DMS79 treated with DMSO at 0.1 percent for 48 hours (cell line): ENCODE measurements at regions not wholly inside any gene's neighbourhood (a gene's known extent, or its start where the extent isn't known, plus 50 kb on each side); places are given as distances from the start of the nearest gene placed in this dataset.
"Not testable (repeated sequence)": the region's sequence is repeated elsewhere in the genome, so short reads cannot be mapped to it uniquely, and the experiment has no call there.

Experiments
- DNase-seq: peaks from one replicate; lab custom pipeline; 2025; lab: John Stamatoyannopoulos, UW

DNA sequence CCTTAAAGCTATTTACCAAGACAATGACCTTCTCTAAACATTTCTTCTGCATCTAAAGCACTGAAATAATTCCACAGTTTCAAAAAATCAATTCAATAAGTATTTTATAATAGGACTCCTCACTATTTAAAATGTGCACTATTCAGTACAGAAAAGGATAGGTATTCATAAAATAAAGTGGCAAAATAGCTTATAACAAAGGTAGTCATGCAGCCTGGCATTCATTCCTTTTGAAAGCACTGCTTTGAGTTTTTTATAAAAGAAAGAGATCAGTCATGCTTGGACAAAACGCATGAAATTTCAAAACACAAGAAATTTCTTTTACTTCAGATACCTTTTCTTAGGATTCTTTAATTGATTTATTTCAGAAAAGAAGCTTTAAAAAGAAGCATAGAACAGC, 689.7 kb upstream of the PHF14 start:
- no peak for DNase-seq

DNA sequence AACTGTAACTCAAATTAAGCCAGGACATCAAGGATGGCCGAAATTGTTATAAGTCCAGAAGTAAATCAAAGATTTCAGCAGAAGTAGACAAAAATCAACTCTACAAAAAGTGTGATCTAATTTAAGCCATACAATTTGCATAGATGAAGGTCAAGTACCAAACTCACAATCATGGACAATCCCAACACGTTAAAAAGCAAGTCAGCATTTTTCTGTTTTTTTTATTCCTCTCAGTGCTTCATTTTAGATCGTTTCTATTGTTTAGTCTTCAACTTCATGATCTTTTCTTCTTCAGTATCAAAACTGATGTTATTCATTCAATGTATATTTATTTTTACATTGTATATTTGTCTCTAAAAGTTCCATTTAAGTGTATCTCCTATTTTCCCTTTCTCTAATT, 674.3 kb upstream of the PHF14 start:
- DNase-seq = no peak

DNA sequence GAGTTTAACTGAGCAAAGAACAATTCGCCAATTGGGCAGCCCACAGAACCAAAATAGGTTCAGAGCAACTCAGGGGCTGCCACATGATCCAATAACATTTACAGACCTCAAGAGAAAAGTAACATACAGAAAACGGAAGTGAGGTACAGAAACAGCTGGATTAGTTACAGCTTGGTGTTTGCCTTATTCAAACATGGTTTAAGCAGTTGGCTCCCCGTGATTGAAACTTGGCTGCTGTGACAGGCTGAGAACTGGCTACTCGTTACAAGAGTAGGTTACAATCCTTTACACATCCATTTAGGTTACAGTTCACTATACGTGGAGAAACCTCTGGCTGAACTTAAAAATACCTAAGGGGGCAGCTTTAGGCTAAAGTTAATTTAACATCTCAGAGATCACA, 673.1 kb upstream of the PHF14 start:
- no peak for DNase-seq

DNA sequence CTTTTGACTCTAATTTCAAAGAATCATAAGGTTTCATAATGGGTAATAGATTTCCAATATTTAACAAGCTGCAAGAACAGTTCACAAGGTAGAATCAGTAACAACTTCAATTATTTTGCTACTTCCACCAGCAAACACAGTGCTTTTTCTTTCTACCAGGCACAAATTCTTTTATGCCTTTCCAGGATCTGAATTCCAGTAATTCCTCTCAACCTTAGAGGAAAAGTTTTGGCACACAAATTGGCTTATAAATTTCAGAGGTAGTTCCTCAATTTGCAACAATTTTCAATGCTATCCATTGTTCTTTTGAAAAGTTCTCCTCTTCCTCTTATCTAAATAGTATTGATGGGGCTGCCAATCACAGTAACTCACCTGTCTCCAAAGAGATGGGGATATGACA, 665.4 kb upstream of the PHF14 start:
- DNase-seq = no peak

DNA sequence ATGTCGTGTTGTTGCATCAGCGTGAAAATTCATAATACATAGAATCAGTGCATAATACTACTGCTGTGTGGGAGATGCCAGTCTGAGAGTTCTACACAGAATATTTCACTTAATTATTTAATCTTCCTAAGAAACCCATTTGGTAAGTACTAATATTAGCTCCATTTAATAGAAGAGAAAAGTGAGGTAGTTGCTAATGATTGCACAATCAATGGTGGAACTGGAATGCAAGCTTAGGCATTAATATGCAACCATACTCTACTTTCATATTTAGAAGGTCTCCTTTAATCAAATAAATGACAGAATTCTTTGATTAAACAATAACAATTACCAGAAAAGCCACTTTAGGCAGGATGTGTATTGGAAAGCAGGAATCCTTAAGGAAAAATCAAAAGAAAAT, 660.7 kb upstream of the PHF14 start:
- no peak for DNase-seq

DNA sequence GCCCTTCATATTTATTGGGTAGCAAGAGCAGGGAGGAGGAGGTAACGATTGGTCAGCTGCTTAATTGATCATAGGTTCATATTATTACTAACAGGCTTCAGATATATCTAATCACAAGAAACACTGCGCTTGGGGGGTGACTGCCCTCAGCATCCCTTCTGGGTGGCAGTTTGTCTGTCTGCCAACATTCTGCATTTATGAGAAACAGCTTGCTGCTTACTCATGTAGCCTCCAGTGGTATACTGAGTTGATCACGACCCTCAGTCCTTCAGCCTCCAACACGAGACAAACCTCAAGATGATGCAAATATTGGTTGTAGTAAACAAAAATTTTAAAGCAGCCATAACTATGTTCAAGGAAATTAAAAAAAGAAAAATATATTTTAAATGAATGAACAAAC, 657.8 kb upstream of the PHF14 start:
- no peak for DNase-seq

DNA sequence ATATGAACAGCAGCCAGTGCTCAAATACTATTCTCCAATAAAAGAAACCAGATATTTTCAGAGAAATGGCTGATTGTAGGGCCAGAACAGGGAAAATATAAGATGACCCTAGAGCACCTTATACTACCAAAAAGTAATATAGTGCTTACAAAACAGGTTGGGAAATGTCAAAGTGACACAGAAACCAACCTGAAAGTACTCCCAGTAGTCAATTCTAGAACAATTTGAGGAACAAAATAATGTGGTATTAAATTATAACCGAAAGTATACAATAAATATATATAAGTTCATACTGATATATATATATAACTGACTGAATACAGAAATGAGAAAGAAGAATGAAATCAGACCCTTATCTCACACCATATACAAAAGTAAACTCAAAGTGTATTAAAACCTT, 657.2 kb upstream of the PHF14 start:
- DNase-seq = no peak

DNA sequence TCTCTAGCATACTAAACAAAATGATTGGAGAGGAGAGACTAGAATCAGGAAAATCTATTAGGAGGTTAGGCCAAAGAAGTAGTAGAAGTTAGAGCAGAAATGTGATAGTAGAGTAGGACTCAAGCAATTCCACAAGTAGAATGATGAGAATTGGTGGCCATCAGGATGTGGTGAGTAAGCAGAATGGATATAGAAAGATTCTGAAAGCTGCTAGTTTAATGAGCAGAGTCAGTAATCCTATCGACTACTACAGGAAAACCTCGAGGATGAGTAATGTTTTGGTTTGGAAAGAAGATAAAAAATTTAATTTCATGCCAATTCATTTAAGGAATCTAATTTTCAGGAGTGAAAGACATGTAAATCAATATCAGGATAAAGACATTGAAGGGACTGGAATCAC, 648.3 kb upstream of the PHF14 start:
- no peak for DNase-seq

DNA sequence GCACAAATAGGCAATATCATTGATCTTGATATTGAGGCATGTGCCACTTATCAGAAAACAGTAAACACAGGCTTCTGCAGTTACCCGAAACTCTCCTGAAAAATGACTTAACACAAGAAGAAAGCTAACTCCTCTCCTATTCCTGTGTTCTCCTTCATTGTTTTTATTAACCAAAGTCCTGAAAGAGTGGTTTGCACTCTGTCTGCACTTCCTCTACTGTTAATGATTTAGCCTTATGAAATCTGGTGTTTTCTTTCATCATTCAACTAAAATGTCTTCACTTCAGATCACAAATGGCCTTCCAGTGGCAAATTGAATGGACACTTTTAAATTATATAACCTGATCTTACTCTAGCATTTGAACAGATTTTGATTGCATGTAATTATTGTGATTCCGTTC, 630.6 kb upstream of the PHF14 start:
- no peak for DNase-seq

DNA sequence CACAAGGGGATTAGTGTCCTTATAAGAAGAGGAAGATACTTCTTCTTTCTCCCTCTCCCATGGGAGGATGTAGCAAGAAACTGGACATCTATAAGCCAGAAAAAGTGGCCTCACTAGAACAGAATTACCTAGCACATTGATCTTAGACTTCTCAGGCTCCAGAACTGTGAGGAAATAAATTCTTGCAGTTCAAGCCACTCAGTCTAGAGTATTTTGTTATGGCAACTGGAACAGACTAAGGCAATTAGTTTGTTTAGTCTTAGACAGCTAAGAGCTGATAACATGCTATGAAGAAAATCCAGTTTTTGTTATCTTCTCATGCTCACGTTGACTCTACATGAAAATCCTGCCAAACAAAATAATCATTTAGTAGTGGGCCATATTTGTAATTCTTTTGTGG, 627.6 kb upstream of the PHF14 start:
- DNase-seq = no peak

DNA sequence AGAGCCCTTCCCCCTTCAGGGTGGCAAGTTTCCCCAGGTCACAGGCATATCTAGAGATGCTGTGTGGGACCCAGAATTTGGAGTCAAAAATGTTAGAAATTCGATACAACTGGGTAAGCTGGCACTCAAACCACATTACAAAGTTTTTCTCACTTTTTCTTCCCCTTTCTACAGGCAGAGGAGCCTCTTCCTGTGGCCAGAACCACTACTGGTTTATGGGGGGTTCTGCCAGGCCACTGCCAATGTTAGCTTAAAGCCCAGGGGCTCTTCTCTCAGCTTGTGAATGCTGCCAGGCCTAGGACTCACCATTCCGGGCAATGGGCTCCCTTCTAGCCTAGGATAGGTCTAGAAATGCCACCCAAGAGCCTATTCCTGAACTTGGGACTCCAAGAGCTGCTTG, 617.9 kb upstream of the PHF14 start:
- DNase-seq = no peak

DNA sequence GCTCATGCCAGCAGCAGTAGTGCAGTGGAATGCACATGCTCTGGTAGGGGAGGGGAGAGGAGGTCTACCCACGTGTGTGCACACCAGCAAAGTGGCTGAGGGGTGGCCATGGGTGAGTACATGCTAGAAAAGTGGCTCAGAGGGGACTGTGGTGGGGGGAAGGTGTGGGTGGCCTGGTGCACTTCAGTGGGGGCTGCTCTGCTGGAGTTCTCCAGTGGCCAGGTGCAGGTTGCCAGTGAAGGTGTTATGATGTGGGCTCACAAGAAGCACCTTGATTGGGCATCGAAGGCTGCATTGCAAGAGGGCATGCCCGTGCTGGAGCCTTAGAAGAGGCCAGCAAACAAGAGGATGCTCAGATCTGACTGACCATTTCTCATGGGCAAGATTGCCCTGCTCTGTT, 613.6 kb upstream of the PHF14 start:
- no peak for DNase-seq

DNA sequence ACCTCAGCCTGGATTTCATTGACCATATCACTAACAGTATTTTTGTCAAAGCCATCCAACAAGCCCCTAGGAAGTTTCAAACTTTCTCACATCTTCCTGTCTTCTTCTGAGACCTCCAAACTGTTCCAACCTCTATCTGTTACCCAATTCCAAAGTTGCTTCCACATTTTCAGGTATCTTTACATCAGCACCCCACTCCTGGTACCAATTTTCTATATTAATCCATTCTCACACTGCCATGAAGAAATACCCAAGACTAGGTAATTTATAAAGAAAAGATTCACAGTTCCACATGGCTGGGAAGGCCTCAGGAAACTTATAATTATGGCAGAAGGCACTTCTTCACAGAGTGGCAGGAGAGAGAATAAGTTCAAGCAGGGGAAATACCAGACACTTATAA, 571.9 kb upstream of the PHF14 start:
- no peak for DNase-seq

DNA sequence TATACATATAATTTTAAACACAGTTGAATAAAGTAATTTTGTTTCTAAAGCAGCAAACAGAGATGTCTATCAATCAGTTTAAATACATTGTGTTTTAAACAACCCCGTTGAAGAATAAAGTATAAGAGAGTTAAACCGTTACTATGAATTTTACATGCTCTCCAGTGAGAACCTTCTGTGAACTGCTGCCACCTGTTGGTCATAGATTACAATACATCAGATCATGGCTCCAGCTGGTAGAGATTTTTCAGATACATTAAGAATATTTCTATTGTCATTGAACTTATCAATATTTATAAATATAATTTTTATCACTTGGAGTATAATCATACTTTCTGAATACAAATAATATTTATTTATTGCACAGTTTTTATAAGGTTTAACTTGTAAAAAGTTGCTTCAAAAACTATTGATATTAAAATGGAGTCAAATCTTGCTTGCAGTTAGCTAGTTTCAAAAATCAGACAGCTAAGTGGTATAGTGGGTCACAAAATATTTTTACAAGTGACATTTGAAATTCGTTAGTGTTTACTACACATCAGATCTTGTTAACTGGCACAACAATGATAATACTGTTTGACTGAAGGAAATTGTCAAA, 561.2 kb upstream of the PHF14 start:
- DNase-seq = peak; percentile 1

DNA sequence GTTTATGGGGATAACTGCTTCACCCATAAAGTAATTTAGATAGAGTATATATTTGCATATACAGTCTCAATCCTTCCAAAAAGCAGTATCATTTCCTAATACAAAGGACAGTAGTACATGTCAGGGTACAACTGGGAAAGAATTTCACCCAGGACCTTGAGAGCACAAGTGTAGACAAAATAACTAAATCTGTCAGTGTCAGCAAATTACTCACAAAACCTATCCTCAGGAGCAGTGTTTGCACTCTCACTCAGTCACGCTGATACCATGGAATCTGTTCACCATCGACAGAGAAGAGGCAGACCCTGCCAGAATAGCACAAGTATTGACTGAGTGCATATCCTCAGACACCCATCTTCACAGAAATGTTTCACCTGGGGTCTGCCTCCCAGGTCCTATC, 554.7 kb upstream of the PHF14 start:
- no peak for DNase-seq

DNA sequence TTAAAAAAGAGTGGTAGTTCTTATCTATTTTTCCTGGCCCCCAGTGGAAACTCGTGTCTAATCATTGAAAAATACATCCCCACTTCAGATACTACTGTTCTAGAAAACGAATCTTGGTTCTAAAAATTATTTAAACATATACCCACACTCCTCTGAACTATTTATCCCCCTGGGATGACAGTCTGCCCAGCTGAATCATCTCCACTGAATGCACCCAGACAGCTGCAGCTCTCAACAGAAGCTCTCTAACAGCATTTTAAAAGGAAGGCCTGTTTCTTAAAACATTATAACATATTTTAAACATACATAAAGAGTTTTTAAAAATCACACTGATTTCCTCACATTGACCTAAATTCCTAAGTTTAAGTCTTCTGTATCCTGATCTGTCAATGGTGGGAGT, 544.6 kb upstream of the PHF14 start:
- DNase-seq = no peak

DNA sequence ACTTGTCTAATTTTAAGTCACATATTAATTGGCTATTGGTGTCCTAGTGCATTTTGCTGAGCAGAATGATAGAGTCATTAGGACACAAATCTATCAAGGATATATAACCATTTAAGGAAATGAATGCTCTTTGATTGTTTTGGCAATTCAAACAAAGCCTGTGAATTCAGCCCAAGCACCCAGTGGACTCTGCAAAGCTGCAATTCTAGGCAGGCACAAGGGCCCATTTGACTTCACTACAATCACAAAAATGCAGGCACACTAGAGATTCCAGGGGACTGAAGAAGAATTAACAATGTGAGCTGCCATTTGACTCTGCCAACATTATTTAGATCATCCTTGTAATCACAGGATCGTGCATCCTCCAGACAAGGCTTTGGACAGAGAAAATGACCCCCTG, 544.2 kb upstream of the PHF14 start:
- DNase-seq = no peak

DNA sequence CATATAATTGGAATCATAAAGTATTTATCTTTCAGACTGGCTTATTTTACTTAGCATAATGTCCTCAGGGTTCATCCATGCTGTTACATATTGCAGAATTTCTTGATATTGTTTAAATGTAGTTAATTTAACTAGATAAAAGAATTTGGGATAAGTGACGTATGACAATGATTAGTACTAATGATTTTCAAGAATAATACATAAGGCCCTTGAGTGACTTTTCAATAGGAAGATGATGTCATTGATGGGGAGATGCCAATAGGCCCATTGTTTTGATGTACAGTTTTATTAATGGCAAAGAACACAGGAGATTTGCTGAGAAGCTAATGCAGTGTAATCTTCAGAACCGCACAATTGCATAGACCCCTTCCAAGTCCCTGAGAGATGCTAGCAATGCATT, 537.4 kb upstream of the PHF14 start:
- DNase-seq = no peak

DNA sequence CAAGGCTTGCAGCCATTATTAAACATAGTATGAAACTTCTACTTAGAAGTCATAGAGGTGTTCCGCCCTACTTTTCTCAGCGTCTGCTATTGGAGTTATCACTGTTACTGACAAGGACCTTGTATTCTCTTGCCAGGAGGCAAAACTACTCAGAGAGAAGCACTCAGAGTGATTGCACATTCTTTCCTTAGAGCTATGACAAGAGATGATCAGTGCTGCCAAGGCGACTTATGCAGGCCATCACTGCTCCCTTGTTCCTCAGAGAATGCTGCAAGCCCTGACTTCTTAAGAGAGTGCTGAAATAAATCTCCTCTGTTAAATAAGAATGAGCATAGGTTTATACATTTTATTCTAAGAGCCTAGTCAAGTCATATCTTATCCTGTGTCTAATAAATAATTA, 534.6 kb upstream of the PHF14 start:
- DNase-seq = no peak

DNA sequence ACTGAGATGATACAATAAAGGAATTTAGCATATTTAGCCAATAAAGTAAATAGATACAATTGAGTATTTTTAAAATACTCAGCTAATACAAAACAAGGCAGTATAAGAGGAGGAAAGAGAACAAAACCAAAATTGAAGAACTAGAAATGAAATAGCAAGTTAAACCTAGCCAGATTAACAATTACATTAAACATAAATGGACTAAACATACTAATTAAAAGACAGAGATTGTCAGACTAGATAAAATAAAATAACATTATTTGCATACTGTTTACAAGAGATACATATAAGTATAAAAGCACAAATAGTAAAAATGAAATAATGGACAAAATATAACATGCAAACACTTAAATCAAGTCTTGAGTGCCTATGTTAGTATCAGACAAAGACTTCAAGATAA, 517.7 kb upstream of the PHF14 start:
- no peak for DNase-seq

DNA sequence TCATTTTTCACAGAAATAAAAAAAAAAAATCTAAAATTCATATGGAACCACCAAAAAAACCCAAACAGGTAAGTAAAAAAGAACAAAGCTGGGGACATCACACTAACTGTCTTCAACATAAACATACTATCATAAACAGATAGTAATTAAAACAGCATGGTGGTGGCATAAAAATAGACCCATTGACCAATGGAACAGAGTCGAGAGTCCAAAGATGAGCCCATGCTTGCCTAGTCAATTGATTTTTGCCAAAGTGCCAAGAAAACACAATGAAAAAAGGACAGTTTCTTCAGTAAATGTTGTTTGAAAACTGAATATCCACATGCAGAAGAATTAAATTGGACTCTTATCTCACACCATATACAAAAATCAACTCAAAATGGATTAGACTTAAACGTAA, 513.2 kb upstream of the PHF14 start:
- DNase-seq = no peak

DNA sequence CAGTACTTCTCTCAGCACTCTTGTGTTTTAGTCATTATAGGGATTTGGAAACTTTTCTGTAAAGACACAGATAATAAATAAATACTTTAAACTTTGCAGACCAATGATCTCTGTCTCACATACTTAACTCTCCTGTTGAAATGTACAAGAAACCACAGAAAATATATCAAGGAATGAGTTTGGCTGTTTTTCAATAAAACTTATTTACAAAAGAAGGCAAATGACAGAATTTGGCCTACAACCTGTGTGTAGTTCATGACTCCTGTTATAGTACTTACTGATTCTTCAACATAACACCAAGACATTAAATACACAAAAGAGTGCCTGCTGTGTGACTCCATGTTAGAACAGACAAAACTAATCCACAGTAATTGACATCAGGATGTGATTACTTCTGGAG, 510.0 kb upstream of the PHF14 start:
- DNase-seq = no peak

DNA sequence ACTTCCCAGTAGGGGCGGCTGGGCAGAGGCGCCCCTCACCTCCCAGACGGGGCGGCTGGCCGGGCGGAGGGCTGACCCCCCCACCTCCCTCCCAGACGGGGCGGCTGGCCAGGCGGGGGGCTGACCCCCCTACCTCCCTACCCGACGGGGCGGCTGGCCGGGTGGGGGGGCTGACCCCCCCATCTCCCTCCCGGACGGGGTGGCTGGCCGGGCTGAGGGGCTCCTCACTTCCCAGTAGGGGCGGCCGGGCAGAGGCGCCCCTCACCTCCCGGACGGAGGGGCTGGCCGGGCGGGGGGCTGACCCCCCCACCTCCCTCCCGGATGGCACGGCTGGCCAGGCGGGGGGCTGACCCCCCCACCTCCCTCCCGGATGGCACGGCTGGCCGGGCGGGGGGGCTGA, 508.1 kb upstream of the PHF14 start:
- not testable (repeated sequence) for DNase-seq

DNA sequence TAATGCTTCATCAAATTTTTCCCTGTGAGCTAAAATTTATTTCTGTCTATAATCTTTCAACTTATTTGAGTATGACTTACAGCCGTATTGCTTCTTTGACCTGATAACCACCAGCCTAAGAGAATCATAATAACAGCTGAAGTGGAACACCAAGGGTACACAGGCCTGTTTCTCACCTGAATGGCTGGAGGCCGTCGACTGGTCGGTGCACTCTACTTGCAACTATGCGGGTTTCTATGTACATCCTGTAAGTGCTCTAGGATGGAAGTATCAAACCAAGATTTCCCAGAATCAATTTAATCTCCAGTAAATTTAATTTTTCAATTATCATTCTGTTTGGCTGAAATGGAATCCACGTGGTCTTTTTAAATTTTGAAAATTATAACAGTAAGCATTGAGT, 504.8 kb upstream of the PHF14 start:
- no peak for DNase-seq

DNA sequence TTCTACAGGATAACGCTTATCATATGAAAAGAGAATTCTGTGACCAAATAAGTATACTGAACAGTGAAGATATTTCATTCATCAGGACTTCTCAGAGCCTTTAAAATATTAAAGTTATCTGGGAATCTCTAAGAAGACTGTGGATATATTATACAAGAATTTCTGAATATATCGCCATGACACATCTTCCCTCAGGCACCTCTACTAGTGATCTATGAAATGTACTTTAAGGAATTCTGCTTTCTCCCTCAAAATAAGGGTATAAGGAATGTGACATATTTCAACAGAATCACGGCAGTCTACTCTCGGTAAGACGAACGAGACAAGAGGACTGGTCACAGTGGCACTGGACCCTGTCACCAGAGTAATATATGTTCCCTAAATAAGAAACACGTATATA, 504.2 kb upstream of the PHF14 start:
- DNase-seq = no peak
